Liver (tissue), 8 donors: ENCODE measurements at regions not wholly inside any gene's neighbourhood (a gene's known extent, or its start where the extent isn't known, plus 50 kb on each side); places are given as distances from the start of the nearest gene placed in this dataset.

Experiments used
- DNase-seq: peaks from one replicate; pipeline ENCODE4 v3.0.0-alpha.2; 2017; ENCODE audit warnings: low spot score
- H3K27ac ChIP-seq, 2 donors: one replicate each; pipeline ENCODE4 v1.7.0; 2013; ENCODE audit warnings: inconsistent platforms in 2 of 2, low read length in 2 of 2, control low read depth in 1 of 2, low read depth in 1 of 2, mild to moderate bottlenecking in 1 of 2
- H3K27me3 ChIP-seq, 4 donors: one replicate each; pipeline versions ENCODE4 v1.6.1 to v1.7.0; 2013; ENCODE audit warnings: low read length in 3 of 4, inconsistent platforms in 1 of 4, mild to moderate bottlenecking in 1 of 4, moderate library complexity in 1 of 4; ENCODE audit not compliant: control insufficient read depth in 4 of 4, insufficient read depth in 4 of 4
- H3K36me3 ChIP-seq, 4 donors: one replicate each; pipeline versions ENCODE4 v1.6.1 to v1.7.0; 2013; ENCODE audit warnings: low read length in 3 of 4, mild to moderate bottlenecking in 3 of 4, low read depth in 1 of 4, moderate library complexity in 1 of 4; ENCODE audit not compliant: control insufficient read depth in 4 of 4, insufficient read depth in 3 of 4
- H3K4me1 ChIP-seq, 4 donors: one replicate each; pipeline versions ENCODE4 v1.6.1 to v1.7.0; 2013; ENCODE audit warnings: low read length in 3 of 4, mild to moderate bottlenecking in 3 of 4, moderate library complexity in 1 of 4; ENCODE audit not compliant: control insufficient read depth in 4 of 4, insufficient read depth in 4 of 4
- H3K4me3 ChIP-seq, 3 donors: one replicate each; pipeline versions ENCODE4 v1.6.1 to v1.7.0; 2013; ENCODE audit warnings: low read length in 3 of 3, control low read depth in 1 of 3, low read depth in 1 of 3, mild to moderate bottlenecking in 1 of 3
- H3K9ac ChIP-seq, 2 donors: one replicate each; pipeline ENCODE4 v1.7.0; 2013; ENCODE audit warnings: low read length in 2 of 2, mild to moderate bottlenecking in 2 of 2, moderate library complexity in 2 of 2, control low read depth in 1 of 2, low read depth in 1 of 2
- H3K9me3 ChIP-seq, 4 donors: one replicate each; pipeline versions ENCODE4 v1.6.1 to v1.7.0; 2013; ENCODE audit warnings: low read length in 3 of 4; ENCODE audit not compliant: control insufficient read depth in 4 of 4
- EGR1 ChIP-seq, 2 donors: IDR thresholded peaks; 2 replicates each; pipeline ENCODE4 v1.6.1; 2016 to 2018; ENCODE audit warnings: antibody characterized with exemption in 2 of 2, low read depth in 2 of 2
- FOXA1 ChIP-seq: IDR thresholded peaks from 2 replicates; pipeline ENCODE4 v1.6.1; 2016; ENCODE audit warnings: antibody characterized with exemption
- FOXA2 ChIP-seq: IDR thresholded peaks from 2 replicates; pipeline ENCODE4 v1.6.1; 2016; ENCODE audit warnings: antibody characterized with exemption
- GABPA ChIP-seq, 2 donors: IDR thresholded peaks in 1 of 2; conservative IDR thresholded peaks in 1 of 2; 2 replicates each; pipeline ENCODE4 v1.6.1; 2016; ENCODE audit warnings: antibody characterized with exemption in 2 of 2, mild to moderate bottlenecking in 1 of 2, moderate library complexity in 1 of 2
- HNF4A ChIP-seq, 2 donors: conservative IDR thresholded peaks; 2 replicates each; pipeline ENCODE4 v1.6.1; 2016; ENCODE audit warnings: antibody characterized with exemption in 2 of 2, mild to moderate bottlenecking in 2 of 2
- HNF4G ChIP-seq: IDR thresholded peaks from 2 replicates; pipeline ENCODE4 v1.6.1; 2016; ENCODE audit warnings: antibody characterized with exemption
- JUND ChIP-seq, 2 donors: IDR thresholded peaks; 2 replicates each; pipeline ENCODE4 v1.6.1; 2016; ENCODE audit warnings: antibody characterized with exemption in 2 of 2
- NR2F2 ChIP-seq: IDR thresholded peaks from 2 replicates; pipeline ENCODE4 v1.6.1; 2016; ENCODE audit warnings: antibody characterized with exemption
- RAD21 ChIP-seq, 2 donors: IDR thresholded peaks; 2 replicates each; pipeline ENCODE4 v1.6.1; 2016; ENCODE audit warnings: antibody characterized with exemption in 2 of 2, mild to moderate bottlenecking in 2 of 2
- RXRA ChIP-seq, 2 donors: IDR thresholded peaks; 2 replicates each; pipeline ENCODE4 v1.6.1; 2017 to 2018; ENCODE audit warnings: antibody characterized with exemption in 2 of 2, mild to moderate bottlenecking in 1 of 2
- SP1 ChIP-seq: IDR thresholded peaks from 2 replicates; pipeline ENCODE4 v1.6.1; 2018; ENCODE audit warnings: antibody characterized with exemption, mild to moderate bottlenecking
- TAF1 ChIP-seq: conservative IDR thresholded peaks from 2 replicates; pipeline ENCODE4 v1.6.1; 2016; ENCODE audit warnings: antibody characterized with exemption, mild to moderate bottlenecking
- YY1 ChIP-seq: IDR thresholded peaks from 2 replicates; pipeline ENCODE4 v1.6.1; 2016; ENCODE audit warnings: antibody characterized with exemption, mild to moderate bottlenecking
- WGBS: extraction: QIAGEN DNeasy Blood & Tissue Kit; methylation state at CpG from one replicate; pipeline ENCODE4 v1.1.7; 2013; 5-methylcytosine and 5-hydroxymethylcytosine counted together
- TF ChIP-seq, protein P1 (sequence below): IDR thresholded peaks from 2 replicates; pipeline ENCODE4 v1.6.1; 2016; ENCODE audit warnings: antibody characterized with exemption
- TF ChIP-seq, protein P2 (sequence below): IDR thresholded peaks from 2 replicates; pipeline ENCODE4 v1.6.1; 2016; ENCODE audit warnings: antibody characterized with exemption
- TF ChIP-seq, protein P3 (sequence below): fragments of 150-350 bp; IDR thresholded peaks from 2 replicates; pipeline ENCODE4 v1.5.1; 2017; ENCODE audit warnings: improper control_type of control experiment, low read depth, low read length; ENCODE audit not compliant: missing input control
- TF ChIP-seq, protein P4 (sequence below): IDR thresholded peaks from 2 replicates; pipeline ENCODE4 v1.6.1; 2016; ENCODE audit warnings: antibody characterized with exemption, mild to moderate bottlenecking
- TF ChIP-seq, protein P5 (sequence below): IDR thresholded peaks from 2 replicates; pipeline ENCODE4 v1.6.1; 2016; ENCODE audit warnings: antibody characterized with exemption
- donor health status: healthy.
- donor health status: healthy.
- donor health status: healthy.
- donor health status: healthy.
- donor health status: healthy.

DNA sequence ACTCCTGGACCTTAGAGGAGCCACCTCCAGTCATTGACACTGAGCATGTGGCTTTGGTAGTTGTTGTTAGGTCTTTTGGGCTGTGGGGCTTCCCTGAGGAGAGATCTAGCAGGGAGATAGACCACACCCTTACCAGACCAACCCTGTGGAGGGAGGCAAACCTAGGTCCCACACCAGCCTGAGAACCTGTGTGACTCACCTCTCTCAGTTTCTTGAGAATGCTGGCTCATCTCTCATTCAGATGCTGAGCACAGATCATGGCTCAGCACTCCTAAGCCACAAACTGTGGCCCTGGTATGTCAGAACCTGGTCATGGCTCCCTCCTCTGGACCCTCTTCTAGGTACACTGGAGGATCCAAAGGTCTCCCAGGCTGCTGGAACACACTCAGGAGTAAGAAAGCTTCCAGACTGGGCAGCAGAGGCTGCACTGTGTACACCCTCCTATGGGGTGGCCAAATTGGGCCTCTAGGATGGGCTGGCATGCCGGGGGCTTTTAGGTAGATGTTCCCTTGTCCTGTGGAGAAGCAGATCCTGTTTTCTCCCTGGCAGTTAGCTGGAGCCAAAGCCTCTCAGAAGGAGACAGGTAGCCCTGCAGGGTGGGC is 1294.5 kb downstream of the KHDRBS2 start:
- TF ChIP-seq FOXA1 (no peak), HNF4A (conservative IDR thresholded peaks at IDR 0.05) (no peak), RAD21 (IDR thresholded peaks at IDR 0.05) (no peak), EGR1 (IDR thresholded peaks at IDR 0.05; ENCODE audit: low read depth in 2 of 2) (no peak), NR2F2 (no peak), TAF1 (no peak), SP1 (no peak), JUND (IDR thresholded peaks at IDR 0.05) (no peak), YY1 (no peak), RXRA (IDR thresholded peaks at IDR 0.05) (no peak), GABPA (IDR thresholded peaks at IDR 0.05 in 1 of 2, conservative IDR thresholded peaks at IDR 0.05 in 1 of 2) (no peak), HNF4G (no peak), FOXA2 (no peak)
- TF ChIP-seq, protein P1, sequence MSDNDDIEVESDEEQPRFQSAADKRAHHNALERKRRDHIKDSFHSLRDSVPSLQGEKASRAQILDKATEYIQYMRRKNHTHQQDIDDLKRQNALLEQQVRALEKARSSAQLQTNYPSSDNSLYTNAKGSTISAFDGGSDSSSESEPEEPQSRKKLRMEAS = no peak
- TF ChIP-seq, protein P2, sequence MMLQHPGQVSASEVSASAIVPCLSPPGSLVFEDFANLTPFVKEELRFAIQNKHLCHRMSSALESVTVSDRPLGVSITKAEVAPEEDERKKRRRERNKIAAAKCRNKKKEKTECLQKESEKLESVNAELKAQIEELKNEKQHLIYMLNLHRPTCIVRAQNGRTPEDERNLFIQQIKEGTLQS = no peak
- TF ChIP-seq, protein P3, sequence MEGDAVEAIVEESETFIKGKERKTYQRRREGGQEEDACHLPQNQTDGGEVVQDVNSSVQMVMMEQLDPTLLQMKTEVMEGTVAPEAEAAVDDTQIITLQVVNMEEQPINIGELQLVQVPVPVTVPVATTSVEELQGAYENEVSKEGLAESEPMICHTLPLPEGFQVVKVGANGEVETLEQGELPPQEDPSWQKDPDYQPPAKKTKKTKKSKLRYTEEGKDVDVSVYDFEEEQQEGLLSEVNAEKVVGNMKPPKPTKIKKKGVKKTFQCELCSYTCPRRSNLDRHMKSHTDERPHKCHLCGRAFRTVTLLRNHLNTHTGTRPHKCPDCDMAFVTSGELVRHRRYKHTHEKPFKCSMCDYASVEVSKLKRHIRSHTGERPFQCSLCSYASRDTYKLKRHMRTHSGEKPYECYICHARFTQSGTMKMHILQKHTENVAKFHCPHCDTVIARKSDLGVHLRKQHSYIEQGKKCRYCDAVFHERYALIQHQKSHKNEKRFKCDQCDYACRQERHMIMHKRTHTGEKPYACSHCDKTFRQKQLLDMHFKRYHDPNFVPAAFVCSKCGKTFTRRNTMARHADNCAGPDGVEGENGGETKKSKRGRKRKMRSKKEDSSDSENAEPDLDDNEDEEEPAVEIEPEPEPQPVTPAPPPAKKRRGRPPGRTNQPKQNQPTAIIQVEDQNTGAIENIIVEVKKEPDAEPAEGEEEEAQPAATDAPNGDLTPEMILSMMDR = no peak
- TF ChIP-seq, protein P4, sequence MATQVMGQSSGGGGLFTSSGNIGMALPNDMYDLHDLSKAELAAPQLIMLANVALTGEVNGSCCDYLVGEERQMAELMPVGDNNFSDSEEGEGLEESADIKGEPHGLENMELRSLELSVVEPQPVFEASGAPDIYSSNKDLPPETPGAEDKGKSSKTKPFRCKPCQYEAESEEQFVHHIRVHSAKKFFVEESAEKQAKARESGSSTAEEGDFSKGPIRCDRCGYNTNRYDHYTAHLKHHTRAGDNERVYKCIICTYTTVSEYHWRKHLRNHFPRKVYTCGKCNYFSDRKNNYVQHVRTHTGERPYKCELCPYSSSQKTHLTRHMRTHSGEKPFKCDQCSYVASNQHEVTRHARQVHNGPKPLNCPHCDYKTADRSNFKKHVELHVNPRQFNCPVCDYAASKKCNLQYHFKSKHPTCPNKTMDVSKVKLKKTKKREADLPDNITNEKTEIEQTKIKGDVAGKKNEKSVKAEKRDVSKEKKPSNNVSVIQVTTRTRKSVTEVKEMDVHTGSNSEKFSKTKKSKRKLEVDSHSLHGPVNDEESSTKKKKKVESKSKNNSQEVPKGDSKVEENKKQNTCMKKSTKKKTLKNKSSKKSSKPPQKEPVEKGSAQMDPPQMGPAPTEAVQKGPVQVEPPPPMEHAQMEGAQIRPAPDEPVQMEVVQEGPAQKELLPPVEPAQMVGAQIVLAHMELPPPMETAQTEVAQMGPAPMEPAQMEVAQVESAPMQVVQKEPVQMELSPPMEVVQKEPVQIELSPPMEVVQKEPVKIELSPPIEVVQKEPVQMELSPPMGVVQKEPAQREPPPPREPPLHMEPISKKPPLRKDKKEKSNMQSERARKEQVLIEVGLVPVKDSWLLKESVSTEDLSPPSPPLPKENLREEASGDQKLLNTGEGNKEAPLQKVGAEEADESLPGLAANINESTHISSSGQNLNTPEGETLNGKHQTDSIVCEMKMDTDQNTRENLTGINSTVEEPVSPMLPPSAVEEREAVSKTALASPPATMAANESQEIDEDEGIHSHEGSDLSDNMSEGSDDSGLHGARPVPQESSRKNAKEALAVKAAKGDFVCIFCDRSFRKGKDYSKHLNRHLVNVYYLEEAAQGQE = no peak
- TF ChIP-seq, protein P5, sequence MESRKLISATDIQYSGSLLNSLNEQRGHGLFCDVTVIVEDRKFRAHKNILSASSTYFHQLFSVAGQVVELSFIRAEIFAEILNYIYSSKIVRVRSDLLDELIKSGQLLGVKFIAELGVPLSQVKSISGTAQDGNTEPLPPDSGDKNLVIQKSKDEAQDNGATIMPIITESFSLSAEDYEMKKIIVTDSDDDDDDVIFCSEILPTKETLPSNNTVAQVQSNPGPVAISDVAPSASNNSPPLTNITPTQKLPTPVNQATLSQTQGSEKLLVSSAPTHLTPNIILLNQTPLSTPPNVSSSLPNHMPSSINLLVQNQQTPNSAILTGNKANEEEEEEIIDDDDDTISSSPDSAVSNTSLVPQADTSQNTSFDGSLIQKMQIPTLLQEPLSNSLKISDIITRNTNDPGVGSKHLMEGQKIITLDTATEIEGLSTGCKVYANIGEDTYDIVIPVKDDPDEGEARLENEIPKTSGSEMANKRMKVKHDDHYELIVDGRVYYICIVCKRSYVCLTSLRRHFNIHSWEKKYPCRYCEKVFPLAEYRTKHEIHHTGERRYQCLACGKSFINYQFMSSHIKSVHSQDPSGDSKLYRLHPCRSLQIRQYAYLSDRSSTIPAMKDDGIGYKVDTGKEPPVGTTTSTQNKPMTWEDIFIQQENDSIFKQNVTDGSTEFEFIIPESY = no peak
- DNase-seq = no peak
- H3K27me3 ChIP-seq = no peaks in the 10 kb centered on the region
- H3K4me1 ChIP-seq = no peaks in the 10 kb centered on the region
- 68% methylated on average over 1 of the region's 1 CpG for WGBS
- no peaks in the 10 kb centered on the region for H3K9me3 ChIP-seq
- H3K4me3 ChIP-seq = no peak overlapping the region
- H3K27ac ChIP-seq = no peak overlapping the region
- no peak overlapping the region for H3K9ac ChIP-seq
- no peaks in the 10 kb centered on the region for H3K36me3 ChIP-seq
